GM12892 (cell line): ENCODE measurements at regions not wholly inside any gene's neighbourhood (a gene's known extent, or its start where the extent isn't known, plus 50 kb on each side); places are given as distances from the start of the nearest gene placed in this dataset.

ENCODE experiments used
- POLR2A ChIP-seq: IDR thresholded peaks from 2 replicates; pipeline ENCODE4 v1.6.1; 2011; ENCODE audit warnings: low read depth, low read length, control low read depth
- POLR2AphosphoS5 ChIP-seq: IDR thresholded peaks from 2 replicates; pipeline ENCODE4 v1.6.1; 2011; ENCODE audit warnings: low read depth, low read length, control low read depth
- TAF1 ChIP-seq: IDR thresholded peaks from 2 replicates; pipeline ENCODE4 v1.6.1; 2011; ENCODE audit warnings: low read depth, mild to moderate bottlenecking, control low read depth, low read length, borderline replicate concordance

GRCh38 chr5:138659121-138659520, 83.9 kb upstream of the HSPA9 start:
- TF ChIP-seq POLR2AphosphoS5, result no peak
- no peak for TF ChIP-seq POLR2A
- TF ChIP-seq TAF1, result no peak
